ENCODE measurements at regions not wholly inside any gene's neighbourhood (a gene's known extent, or its start where the extent isn't known, plus 50 kb on each side); places are given as distances from the start of the nearest gene placed in this dataset.
"Not testable (repeated sequence)": the region's sequence is repeated elsewhere in the genome, so short reads cannot be mapped to it uniquely, and the experiment has no call there.

DNA sequence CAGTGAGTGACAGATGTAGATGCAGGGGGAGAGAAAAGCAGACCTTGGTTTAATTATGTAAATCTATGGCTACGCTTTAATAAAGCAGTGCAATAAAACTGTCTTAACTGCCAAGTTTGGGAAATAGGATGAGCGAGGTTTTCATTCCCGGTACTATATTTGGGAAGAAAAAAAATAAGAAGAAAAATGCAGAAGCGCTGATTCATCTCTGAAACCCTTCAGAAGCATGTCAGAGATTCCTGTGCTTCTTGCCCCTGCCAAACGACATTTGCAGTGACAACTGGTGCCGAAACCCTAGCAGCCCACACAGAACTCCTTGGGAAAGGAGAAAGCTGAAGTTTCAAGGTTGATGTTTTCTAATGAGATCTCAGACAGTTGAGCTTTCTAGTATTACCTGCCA, 380.7 kb downstream of the REEP3 start:
- DNase-seq (ENCODE audit: low read depth in 4 of 4, low spot score in 3 of 4), result no peak

- no peak for DNase-seq (ENCODE audit: low read depth in 4 of 4, low spot score in 3 of 4)
Observed at GRCh38 chr10:63910806-63911205, 389.6 kb downstream of the REEP3 start.

- no peak for DNase-seq (ENCODE audit: low read depth in 4 of 4, low spot score in 3 of 4)
Observed at GRCh38 chr10:63915240-63915639, 394.0 kb downstream of the REEP3 start.

GRCh38 chr10:63917363-63917762, 396.2 kb downstream of the REEP3 start:
- no peak for DNase-seq (ENCODE audit: low read depth in 4 of 4, low spot score in 3 of 4)

- DNase-seq (ENCODE audit: low read depth in 4 of 4, low spot score in 3 of 4), result no peak
Observed at GRCh38 chr10:63919575-63920279, 398.5 kb downstream of the REEP3 start.

GRCh38 chr10:63920926-63921325, 399.7 kb downstream of the REEP3 start:
- no peak for DNase-seq (ENCODE audit: low read depth in 4 of 4, low spot score in 3 of 4)

GRCh38 chr10:63921908-63922467, 400.8 kb downstream of the REEP3 start:
- DNase-seq (ENCODE audit: low read depth in 4 of 4, low spot score in 3 of 4), result no peak

GRCh38 chr10:63922468-63923284, 401.5 kb downstream of the REEP3 start:
- no peak for DNase-seq (ENCODE audit: low read depth in 4 of 4, low spot score in 3 of 4)

DNA sequence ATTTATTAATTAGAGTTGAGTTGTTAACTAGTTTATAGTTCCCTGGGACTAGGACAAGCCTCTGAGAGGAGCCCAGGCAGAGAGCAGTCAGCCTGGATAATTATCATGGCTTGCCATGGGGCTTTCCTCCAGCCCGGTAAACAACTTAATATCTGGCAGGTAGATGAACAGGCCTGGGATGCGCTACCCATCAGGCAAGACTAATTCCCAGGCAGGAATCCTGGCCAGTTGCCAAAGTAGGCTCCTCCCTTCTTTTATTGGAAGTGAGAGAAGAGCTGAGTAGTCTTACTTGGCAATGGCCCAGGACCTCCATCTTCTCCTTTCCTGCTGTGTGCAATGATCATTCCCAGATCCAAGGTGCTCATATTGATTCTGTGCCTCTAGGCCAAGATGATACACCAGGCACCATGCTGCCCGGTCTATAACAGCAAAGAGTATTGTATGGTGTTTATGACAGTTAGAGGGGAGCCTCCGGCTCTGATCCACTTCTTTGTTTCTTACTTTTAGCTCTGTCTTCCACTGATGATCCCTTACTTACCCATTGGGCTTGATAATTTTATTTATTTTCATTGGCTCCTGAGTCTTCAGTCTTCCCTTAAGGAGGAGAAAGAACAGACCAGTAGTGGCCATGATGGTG, 408.7 kb downstream of the REEP3 start:
- DNase-seq (ENCODE audit: low read depth in 4 of 4, low spot score in 3 of 4), result no peak

DNA sequence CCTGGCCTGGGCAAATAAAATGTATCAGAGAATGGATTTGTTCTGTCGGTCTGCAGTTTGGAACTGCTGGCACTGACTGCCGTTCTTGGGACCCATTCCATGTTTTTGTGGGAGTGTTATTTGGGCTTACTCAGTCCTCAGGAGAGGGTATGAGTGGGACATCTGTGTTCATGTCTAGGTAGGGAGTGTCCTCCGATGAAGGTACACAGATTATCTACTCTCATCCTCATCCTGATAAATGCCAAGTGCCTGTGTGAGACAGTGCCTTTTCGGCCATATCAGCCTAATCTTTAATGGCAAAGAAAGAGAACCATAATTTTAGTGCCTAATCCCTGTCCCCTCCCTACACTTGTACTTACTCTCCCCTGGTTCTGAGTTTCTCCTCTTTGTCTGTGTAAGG, 409.4 kb downstream of the REEP3 start:
- DNase-seq (ENCODE audit: low read depth in 4 of 4, low spot score in 3 of 4), result no peak

GRCh38 chr10:63935705-63936104, 414.5 kb downstream of the REEP3 start:
- no peak for DNase-seq (ENCODE audit: low read depth in 4 of 4, low spot score in 3 of 4)

- DNase-seq (ENCODE audit: low read depth in 4 of 4, low spot score in 3 of 4), result no peak
Observed at GRCh38 chr10:63940277-63940922, 419.2 kb downstream of the REEP3 start.

- no peak for DNase-seq (ENCODE audit: low read depth in 4 of 4, low spot score in 3 of 4)
Observed at GRCh38 chr10:63964406-63964805, 443.2 kb downstream of the REEP3 start.

DNA sequence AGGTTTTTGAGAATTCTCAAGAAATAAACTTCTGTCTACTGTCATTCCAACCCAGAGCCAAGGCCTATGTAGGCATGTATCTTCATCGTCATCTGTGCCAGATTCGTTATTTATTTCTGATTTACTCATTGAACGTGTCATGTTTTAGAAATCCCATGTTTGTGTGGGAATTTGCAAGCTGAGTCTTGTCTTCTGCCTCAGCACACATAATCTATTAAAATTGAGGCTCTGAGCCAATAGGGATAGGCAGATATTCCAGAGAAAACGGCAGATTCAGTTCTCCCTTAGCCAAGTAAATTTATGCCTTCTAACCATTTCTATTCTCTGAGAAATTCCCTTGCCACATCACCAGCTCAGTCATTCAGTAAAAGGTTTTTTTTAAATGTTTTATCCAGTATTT, 444.6 kb downstream of the REEP3 start:
- DNase-seq (ENCODE audit: low read depth in 4 of 4, low spot score in 3 of 4), result no peak

- DNase-seq (ENCODE audit: low read depth in 4 of 4, low spot score in 3 of 4), result no peak
Observed at GRCh38 chr10:63972949-63973827, 452.0 kb downstream of the REEP3 start.

- DNase-seq (ENCODE audit: low read depth in 4 of 4, low spot score in 3 of 4), result no peak
Observed at GRCh38 chr10:63976538-63976937, 455.3 kb downstream of the REEP3 start.

- DNase-seq (ENCODE audit: low read depth in 4 of 4, low spot score in 3 of 4), result no peak
Observed at GRCh38 chr10:63977329-63977923, 456.2 kb downstream of the REEP3 start.

DNA sequence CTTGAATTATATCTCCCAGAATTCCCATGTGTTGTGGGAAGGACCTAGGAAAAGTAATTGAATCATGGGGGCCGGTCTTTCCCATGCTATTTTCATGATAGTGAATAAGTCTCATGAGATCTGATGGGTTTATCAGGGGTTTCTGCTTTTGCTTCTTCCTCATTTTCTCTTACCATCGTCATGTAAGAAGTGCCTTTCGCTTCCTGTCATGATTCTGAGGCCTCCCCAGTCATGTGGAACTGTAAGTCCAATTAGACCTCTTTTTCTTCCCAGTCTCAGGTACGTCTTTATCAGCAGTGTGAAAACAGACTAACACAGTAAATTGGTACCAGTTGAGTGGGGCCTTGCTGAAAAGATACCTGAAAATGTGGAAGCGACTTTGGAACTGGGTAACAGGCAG, 459.7 kb downstream of the REEP3 start:
- not testable (repeated sequence) for DNase-seq (ENCODE audit: low read depth in 4 of 4, low spot score in 3 of 4)

- not testable (repeated sequence) for DNase-seq (ENCODE audit: low read depth in 4 of 4, low spot score in 3 of 4)
Observed at GRCh38 chr10:63984061-63984460, 462.9 kb downstream of the REEP3 start.
